ENCODE measurements at regions not wholly inside any gene's neighbourhood (a gene's known extent, or its start where the extent isn't known, plus 50 kb on each side); places are given as distances from the start of the nearest gene placed in this dataset.
"Not testable (repeated sequence)": the region's sequence is repeated elsewhere in the genome, so short reads cannot be mapped to it uniquely, and the experiment has no call there.

GRCh38 chr16:13632504-13632903 lies 287.4 kb upstream of the ERCC4 start:
- DNase-seq = not testable (repeated sequence)

DNA sequence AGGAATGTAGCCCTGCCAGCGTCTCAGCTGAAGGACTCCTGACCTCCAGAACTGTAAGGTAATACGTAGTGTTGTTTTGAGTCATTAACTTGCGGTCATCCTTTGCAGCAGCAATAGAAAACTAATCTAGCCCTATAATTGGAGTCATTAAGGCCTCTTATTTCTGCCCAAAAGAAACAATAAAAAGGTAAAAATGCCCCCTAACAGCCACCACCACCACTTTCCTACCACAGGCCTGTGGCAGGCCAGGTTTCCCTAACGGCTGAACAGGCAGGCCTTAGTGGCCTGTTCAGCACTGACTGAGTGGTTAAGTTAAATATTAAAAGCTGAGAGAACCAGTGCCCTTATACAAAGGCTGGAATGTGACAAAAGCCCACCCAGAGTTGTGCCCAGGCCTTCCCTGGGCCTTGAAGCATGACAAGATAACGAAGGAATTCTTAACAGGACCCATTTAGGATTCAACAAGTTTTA lies 286.5 kb upstream of the ERCC4 start:
- DNase-seq = no peak

- no peak for DNase-seq
Observed at GRCh38 chr16:13634253-13634652, 285.7 kb upstream of the ERCC4 start.

DNA sequence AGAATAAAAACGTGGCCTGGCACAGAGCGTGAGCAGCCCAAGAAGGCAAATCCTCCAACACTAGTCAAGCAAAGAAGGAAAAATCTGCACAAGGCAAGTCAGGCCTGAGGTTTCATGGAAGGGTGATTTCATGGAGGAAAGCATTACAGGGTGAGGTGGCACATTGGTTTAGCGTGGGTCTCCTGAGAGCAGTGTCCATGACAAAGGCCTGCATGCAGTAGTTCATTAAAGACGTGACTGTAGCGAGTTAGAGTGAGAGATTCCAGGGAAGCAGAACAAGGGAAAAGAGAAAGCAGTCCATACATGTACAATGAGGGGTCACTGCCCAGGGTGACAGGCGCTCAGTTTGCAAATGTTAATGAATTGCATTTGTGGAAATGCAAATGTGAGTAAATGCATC lies 285.0 kb upstream of the ERCC4 start:
- DNase-seq = no peak

DNA sequence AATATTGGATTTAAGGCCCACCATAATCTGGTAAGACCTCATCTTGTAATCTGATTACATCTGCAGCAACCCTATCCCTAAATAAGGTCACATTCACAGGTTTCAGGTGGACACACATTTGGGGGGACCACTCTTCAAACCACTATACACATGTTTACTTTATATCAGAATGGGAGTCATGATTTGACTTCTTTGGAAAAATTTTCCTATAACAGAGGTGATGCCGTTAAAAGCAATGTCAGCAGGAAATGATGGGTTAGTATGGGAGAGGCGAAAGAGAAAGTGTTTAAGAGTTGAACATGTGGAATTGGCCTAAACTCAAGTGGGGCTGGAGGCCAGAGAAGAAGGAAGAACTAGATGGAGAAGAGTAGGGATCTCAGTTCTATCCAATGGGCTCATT lies 281.7 kb upstream of the ERCC4 start:
- no peak for DNase-seq

- DNase-seq = no peak
Observed at GRCh38 chr16:13643412-13643811, 276.5 kb upstream of the ERCC4 start.

DNA sequence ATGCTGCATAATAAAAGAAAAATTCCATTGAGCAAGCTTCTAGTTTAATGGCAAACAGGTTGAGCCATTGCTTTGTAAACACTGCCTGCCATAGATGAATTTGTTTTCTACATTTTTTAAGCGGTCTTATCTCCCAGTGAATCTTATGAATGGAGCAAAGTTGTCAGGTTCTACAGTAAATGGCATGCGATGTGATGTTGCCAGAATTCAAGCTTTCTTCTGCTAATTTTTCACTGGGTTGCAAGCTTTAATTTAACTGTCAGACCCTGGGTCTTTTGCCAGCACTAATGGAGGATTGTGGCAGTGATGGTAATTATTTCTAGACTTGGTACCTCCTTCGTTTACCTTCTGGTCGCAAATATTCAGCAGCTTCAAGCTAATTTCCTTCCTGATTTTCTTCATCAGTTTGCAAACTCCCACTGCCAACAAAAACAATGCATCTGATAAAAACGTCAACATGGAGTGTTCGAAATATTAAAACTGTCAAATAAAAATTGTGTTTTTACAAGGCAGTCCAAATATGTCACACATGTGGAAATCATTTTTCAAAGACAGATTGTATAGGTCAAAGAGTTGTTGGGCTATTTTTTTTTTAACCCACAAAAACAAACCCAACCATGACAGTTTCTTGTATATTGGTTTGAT lies 274.2 kb upstream of the ERCC4 start:
- no peak for DNase-seq

DNA sequence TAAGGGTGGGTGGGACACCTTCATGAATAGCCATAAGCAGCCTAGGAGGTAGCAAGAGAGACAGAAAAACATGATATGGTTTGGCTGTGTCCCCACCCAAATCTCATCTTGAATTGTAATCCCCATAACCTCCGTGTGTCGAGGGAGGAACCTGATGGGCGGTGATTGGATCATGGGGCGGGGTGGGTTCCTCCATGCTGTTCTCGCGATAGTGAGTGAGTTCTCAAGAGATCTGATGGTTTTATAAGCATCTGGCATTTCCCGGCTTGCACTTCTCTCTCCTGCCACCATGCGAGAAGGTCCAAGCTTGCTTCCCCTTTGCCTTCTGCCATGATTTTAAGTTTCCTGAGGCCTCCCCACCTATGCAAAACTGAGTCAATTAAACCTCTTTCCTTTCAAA lies 259.1 kb upstream of the ERCC4 start:
- DNase-seq = no peak

DNA sequence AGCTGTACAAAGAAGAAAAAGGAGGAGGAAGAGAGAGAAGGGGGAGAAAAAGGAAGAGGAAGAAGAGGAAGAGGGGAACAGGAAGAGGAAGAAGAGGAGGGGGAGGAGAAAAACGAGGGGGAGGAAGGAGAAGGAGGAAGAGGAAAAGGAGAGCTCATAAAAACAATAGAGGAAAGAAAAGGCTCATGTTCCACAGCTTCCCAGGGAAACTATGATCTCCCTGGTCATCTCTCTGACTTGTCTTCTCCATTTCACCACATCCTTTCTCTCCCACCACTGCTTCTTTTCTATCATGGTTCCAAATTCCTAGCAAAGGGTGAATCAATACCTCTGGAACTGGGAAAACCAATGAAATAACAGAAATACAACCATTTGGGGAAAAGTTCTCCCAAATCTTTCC lies 254.1 kb upstream of the ERCC4 start:
- DNase-seq = no peak

DNA sequence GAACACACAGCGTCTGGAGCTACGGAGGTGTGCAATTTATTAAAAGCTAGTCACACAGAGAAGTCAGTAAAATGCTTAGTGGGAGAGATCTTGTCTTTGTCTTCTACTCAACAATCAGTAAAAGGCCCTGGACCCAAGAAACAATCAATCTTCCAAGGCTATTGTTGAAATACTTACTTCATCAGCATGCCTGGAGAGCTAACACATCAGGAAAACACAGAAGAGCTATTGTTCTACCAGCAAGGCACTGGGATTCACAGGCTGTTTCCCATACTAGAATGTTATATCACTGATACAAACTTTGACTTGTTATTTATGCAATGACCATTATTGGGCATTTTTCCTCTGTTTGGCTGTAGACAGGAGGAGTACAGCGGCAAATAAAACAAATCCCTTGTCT lies 247.8 kb upstream of the ERCC4 start:
- DNase-seq = no peak

GRCh38 chr16:13680021-13680889 lies 239.7 kb upstream of the ERCC4 start:
- no peak for DNase-seq

DNA sequence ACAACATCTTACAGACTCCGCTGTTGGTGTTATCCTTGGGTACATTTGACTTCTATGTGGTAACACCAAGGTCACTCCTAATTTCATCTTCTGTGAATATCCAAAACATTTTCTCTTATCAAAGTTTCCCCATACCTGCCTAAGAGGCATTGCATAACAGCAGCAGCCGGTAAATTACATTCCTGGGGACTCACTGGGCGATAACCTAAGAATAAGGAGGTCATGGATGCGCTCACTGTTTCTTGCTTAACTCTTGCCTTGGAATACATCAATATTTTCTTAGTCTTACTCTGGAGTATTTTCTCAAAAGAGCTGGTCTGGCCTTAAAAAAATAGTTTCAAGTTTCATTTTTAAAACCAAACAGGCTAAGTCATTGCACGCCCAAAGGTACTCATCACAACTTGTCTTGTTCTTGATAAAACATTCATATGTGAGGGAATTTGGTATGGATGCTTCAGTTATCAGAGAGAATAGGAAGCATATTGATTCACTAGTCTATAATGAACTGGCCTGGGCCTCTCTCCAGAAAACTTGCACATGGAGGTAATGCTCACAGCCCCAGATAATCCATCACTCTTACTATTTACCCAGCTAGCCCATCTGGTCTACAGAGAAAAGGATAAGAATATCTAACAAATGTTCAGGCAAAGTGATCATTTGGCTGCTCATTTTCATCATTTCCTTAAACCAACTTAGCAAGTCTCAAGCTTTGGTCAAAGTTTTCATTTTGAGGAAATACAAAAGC lies 235.0 kb upstream of the ERCC4 start:
- DNase-seq = no peak

DNA sequence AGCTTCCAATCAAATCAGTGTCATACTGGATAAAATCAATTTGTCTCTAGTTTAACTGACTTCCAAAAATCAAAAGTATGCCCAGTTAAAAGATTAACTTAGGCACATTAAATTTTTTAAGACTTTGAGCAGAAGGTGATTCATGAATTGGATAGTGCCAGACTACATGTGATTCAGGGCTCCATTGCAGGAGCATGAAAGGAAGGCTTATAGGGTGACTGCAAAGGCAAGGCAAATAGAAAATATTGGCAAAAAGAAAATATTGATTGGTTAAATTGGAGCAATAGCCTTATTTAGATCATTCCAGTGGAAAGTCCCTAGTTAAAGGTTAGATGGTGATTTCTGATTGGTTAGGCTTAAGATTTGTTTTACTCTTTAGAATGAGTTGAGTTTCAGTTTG lies 223.9 kb upstream of the ERCC4 start:
- no peak for DNase-seq

GRCh38 chr16:13697013-13697412 lies 222.9 kb upstream of the ERCC4 start:
- DNase-seq = no peak

DNA sequence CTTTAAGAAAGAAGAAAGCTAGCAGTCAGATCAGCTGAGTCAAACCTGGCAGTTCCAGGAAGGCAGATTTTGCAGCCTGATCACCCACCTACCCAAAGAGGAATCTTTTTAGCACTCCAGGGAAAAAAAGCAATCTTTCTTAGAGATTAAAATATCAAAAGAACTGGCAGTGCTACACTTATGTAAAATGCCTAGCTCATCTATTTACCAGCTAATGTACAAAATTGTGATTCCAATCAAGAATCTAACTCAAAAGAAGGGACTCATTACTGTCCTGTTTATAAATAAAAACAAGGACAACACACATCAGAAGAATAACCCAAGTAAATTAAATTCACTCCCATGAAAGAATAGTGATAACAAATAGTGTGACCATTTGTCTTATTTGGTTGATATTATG lies 222.4 kb upstream of the ERCC4 start:
- no peak for DNase-seq

GRCh38 chr16:13702614-13703013 lies 217.3 kb upstream of the ERCC4 start:
- DNase-seq = no peak

- DNase-seq = no peak
Observed at GRCh38 chr16:13708347-13709120, 211.4 kb upstream of the ERCC4 start.

GRCh38 chr16:13718748-13719147 lies 201.2 kb upstream of the ERCC4 start:
- DNase-seq = no peak

- DNase-seq = no peak
Observed at GRCh38 chr16:13727943-13728342, 192.0 kb upstream of the ERCC4 start.

- DNase-seq = no peak
Observed at GRCh38 chr16:13733561-13733960, 186.4 kb upstream of the ERCC4 start.

- DNase-seq = not testable (repeated sequence)
Observed at GRCh38 chr16:13739621-13740373, 180.2 kb upstream of the ERCC4 start.

DNA sequence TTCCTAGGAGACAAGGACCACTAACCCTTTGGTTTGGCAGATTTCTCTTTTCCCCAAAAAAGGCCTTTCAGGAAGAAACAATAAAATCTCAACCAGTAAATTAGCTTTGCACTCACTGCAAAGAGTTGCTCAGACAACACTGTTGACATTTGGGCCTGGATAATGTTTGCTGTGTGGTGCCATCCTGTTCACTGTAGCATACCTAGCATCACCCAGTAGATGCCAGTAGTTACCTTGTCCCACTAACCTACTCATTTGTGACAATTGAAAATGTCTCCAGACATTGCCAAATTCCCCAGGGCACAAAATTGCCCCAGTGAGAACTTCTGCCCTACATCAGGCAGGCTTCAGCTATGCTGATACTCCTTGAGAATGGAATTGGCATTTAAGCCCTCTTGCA lies 177.0 kb upstream of the ERCC4 start:
- no peak for DNase-seq
